ENCODE measurements at regions not wholly inside any gene's neighbourhood (a gene's known extent, or its start where the extent isn't known, plus 50 kb on each side); places are given as distances from the start of the nearest gene placed in this dataset.

DNA sequence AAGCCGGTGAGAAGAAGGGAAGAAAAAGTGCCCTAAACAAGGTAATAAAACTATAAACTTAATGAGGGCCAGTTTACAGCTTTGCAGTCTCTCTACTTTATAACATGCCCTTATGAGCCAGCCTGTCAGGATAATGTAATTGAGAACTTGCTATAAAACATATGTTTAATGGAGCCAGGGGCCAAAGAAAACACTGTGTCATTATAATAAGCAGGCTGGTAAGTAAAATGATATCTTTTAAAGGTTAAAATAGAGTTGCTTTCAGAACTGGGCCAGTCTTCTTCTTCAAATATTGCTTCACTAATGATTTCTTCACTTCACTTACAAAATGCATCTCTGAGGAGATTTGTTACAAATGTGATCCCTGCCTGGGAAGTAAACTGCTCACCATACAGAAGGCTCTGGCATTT, 192.5 kb downstream of the SHOX2 start:
- H2BK5ac ChIP-seq (ENCODE audit: insufficient read length, low read length), result no peak overlapping the region
- no peak overlapping the region for H2AK5ac ChIP-seq (ENCODE audit: insufficient read length, low read length)
- H3K79me2 ChIP-seq (ENCODE audit: insufficient read depth, low read length), result no peaks in the 10 kb centered on the region
- no peak overlapping the region for H2BK12ac ChIP-seq (ENCODE audit: insufficient read length, low read depth, low read length)
- H3K79me1 ChIP-seq (ENCODE audit: insufficient read depth, low read depth, low read length, poor library complexity, severe bottlenecking), result no peaks in the 10 kb centered on the region
- no peak overlapping the region for H2BK20ac ChIP-seq (ENCODE audit: low read depth, low read length, poor library complexity, severe bottlenecking)
- Mint-ChIP-seq H3K4me3 (no peak overlapping the region), H3K9me3 (no peaks in the 10 kb centered on the region), H3K36me3 (ENCODE audit: insufficient read depth in 1 of 3, low read depth in 3 of 3) (no peaks in the 10 kb centered on the region; a peak in 1 of 7 replicates), H3K27ac (no peak overlapping the region), H3K4me1 (peaks cover 7 to 11% of the 10 kb centered on the region in 2 experiments), H3K27me3 (ENCODE audit: low read depth) (no peaks in the 10 kb centered on the region; the same call in 1 of the 2 replicates)
- no peak overlapping the region for H3K27ac ChIP-seq (ENCODE audit: insufficient read length, low read depth, low read length)
- no CpG with 5 or more reads among the region's 1 CpG for WGBS (ENCODE audit: extremely low coverage, insufficient read length, low lambda C conversion rate)
- H3T11ph ChIP-seq (ENCODE audit: low read length), result no peak overlapping the region
- TF ChIP-seq, protein P1, sequence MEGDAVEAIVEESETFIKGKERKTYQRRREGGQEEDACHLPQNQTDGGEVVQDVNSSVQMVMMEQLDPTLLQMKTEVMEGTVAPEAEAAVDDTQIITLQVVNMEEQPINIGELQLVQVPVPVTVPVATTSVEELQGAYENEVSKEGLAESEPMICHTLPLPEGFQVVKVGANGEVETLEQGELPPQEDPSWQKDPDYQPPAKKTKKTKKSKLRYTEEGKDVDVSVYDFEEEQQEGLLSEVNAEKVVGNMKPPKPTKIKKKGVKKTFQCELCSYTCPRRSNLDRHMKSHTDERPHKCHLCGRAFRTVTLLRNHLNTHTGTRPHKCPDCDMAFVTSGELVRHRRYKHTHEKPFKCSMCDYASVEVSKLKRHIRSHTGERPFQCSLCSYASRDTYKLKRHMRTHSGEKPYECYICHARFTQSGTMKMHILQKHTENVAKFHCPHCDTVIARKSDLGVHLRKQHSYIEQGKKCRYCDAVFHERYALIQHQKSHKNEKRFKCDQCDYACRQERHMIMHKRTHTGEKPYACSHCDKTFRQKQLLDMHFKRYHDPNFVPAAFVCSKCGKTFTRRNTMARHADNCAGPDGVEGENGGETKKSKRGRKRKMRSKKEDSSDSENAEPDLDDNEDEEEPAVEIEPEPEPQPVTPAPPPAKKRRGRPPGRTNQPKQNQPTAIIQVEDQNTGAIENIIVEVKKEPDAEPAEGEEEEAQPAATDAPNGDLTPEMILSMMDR (conservative IDR thresholded peaks at IDR 0.05), result no peak
- H3K4ac ChIP-seq (ENCODE audit: low read depth, low read length), result no peak overlapping the region
- H3K27me3 ChIP-seq (ENCODE audit: insufficient read depth, low read length), result no peaks in the 10 kb centered on the region
- no peak for DNase-seq
- no peak overlapping the region for H2AFZ ChIP-seq (ENCODE audit: low read length)
- H3K18ac ChIP-seq (ENCODE audit: insufficient read length, low read depth, low read length), result no peak overlapping the region
- H3K14ac ChIP-seq (ENCODE audit: insufficient read depth, low read length), result no peak overlapping the region
- H4K5ac ChIP-seq (ENCODE audit: insufficient read length, low read depth, low read length), result no peak overlapping the region
- H3K4me2 ChIP-seq (ENCODE audit: insufficient read depth, insufficient read length, low read length), result no peak overlapping the region
- H3K23me2 ChIP-seq (ENCODE audit: insufficient read length, low read depth, low read length, poor library complexity, severe bottlenecking), result no peaks in the 10 kb centered on the region
- H2BK15ac ChIP-seq (ENCODE audit: low read depth, low read length), result no peak overlapping the region
- no peak overlapping the region for H3K56ac ChIP-seq (ENCODE audit: insufficient read length, low read depth, low read length)
- no peak overlapping the region for H4K91ac ChIP-seq (ENCODE audit: insufficient read length, low read depth, low read length)
- H2BK120ac ChIP-seq (ENCODE audit: low read depth, low read length, poor library complexity, severe bottlenecking), result no peak overlapping the region
- H3K9ac ChIP-seq (ENCODE audit: extremely low read depth, insufficient read length, low read length), result no peak overlapping the region
- no peak overlapping the region for H4K8ac ChIP-seq (replicated peaks; ENCODE audit: insufficient read length, low read depth, low read length)
- no peaks in the 10 kb centered on the region for H4K20me1 ChIP-seq (ENCODE audit: control insufficient read depth, insufficient read depth, insufficient read length)
- no peaks in the 10 kb centered on the region for H3K9me3 ChIP-seq (ENCODE audit: control insufficient read depth, low read depth, low read length)
- H3K4me1 ChIP-seq (ENCODE audit: insufficient read depth, low read length), result peaks cover 2% of the 10 kb centered on the region; the same call in 1 of the 2 replicates
- H3K23ac ChIP-seq (ENCODE audit: insufficient read length, low read depth, low read length), result no peak overlapping the region

All from H9 (cell line).